CD14-positive monocyte (primary cell): ENCODE measurements at regions not wholly inside any gene's neighbourhood (a gene's known extent, or its start where the extent isn't known, plus 50 kb on each side); places are given as distances from the start of the nearest gene placed in this dataset.

ENCODE experiments used
- DNase-seq, 3 donors: peaks; one replicate each; pipeline ENCODE4 v3.0.0-alpha.2; 2011 to 2022
- H2AFZ ChIP-seq: 2 replicates; pipeline ENCODE4 v1.6.0; 2012; ENCODE audit warnings: mild to moderate bottlenecking, low read depth, low read length, inconsistent platforms; ENCODE audit not compliant: insufficient read depth, poor library complexity, severe bottlenecking
- H3K27ac ChIP-seq, 2 donors: 1 replicate in 1 of 2; 2 replicates in 1 of 2; pipeline ENCODE4 v1.5.1; 2012 to 2013; ENCODE audit warnings: low read length in 2 of 2, control low read depth in 1 of 2, inconsistent platforms in 1 of 2, low read depth in 1 of 2, mild to moderate bottlenecking in 1 of 2
- H3K27me3 ChIP-seq, 2 donors: one replicate each; pipeline versions ENCODE4 v1.6.0 to v1.6.1; 2011 to 2013; ENCODE audit warnings: low read length in 2 of 2; ENCODE audit not compliant: control insufficient read depth in 2 of 2, insufficient read depth in 2 of 2
- H3K36me3 ChIP-seq, 2 donors: replicated peaks in 1 of 2; 1 replicate in 1 of 2; 2 replicates in 1 of 2; pipeline versions ENCODE4 v1.5.1 to v1.6.1; 2012 to 2013; ENCODE audit warnings: low read length in 2 of 2, control low read depth in 1 of 2, inconsistent platforms in 1 of 2, mild to moderate bottlenecking in 1 of 2; ENCODE audit not compliant: insufficient read depth in 2 of 2, control insufficient read depth in 1 of 2
- H3K4me1 ChIP-seq, 2 donors: 1 replicate in 1 of 2; 2 replicates in 1 of 2; pipeline versions ENCODE4 v1.5.1 to v1.6.1; 2012 to 2013; ENCODE audit warnings: low read length in 2 of 2, control low read depth in 1 of 2, inconsistent platforms in 1 of 2, mild to moderate bottlenecking in 1 of 2, moderate library complexity in 1 of 2; ENCODE audit not compliant: insufficient read depth in 2 of 2, control insufficient read depth in 1 of 2
- H3K4me2 ChIP-seq: replicated peaks from 2 replicates; pipeline ENCODE3; 2012; ENCODE audit warnings: low read length, moderate library complexity, mild to moderate bottlenecking; ENCODE audit not compliant: poor library complexity, severe bottlenecking; ENCODE audit errors: extremely low read depth
- H3K4me3 ChIP-seq, 3 experiments: fragments of 200-600 bp in 1 of 3; sonication (generic) in 1 of 3; replicated peaks in 1 of 3; 1 replicate in 2 of 3; 2 replicates in 1 of 3; pipeline ENCODE4 v1.5.1; 2011 to 2013; ENCODE audit warnings: low read length in 3 of 3, mild to moderate bottlenecking in 3 of 3, control low read depth in 2 of 3, low read depth in 2 of 3, inconsistent platforms in 1 of 3, moderate library complexity in 1 of 3
- H3K79me2 ChIP-seq: 2 replicates; pipeline ENCODE4 v1.6.0; 2012; ENCODE audit warnings: mild to moderate bottlenecking, control low read depth, inconsistent platforms, low read length, moderate library complexity; ENCODE audit not compliant: insufficient read depth
- H3K9ac ChIP-seq: 2 replicates; pipeline ENCODE4 v1.6.0; 2017; ENCODE audit warnings: low read length, mild to moderate bottlenecking; ENCODE audit not compliant: insufficient read depth, poor library complexity, severe bottlenecking
- H3K9me3 ChIP-seq, 2 donors: replicated peaks in 1 of 2; 1 replicate in 1 of 2; 2 replicates in 1 of 2; pipeline versions ENCODE4 v1.5.1 to v1.6.1; 2012 to 2013; ENCODE audit warnings: low read length in 2 of 2, control low read depth in 1 of 2; ENCODE audit not compliant: control insufficient read depth in 1 of 2, insufficient read depth in 1 of 2
- H4K20me1 ChIP-seq: 2 replicates; pipeline ENCODE4 v1.6.0; 2012; ENCODE audit warnings: mild to moderate bottlenecking, low read length, control low read depth, moderate library complexity; ENCODE audit not compliant: insufficient read depth
- H3K27ac Mint-ChIP-seq, 7 donors: one replicate each; pipeline ENCODE4 v1.8.0; 2020; ENCODE audit warnings: mild to moderate bottlenecking in 7 of 7, mixed read lengths in 7 of 7, moderate library complexity in 6 of 7, inconsistent platforms in 2 of 7
- H3K27me3 Mint-ChIP-seq, 3 donors: one replicate each; pipeline ENCODE4 v1.8.0; 2021 to 2022; ENCODE audit warnings: low read depth in 3 of 3, mild to moderate bottlenecking in 3 of 3, mixed read lengths in 3 of 3, moderate library complexity in 3 of 3, inconsistent platforms in 1 of 3
- H3K36me3 Mint-ChIP-seq, 2 donors: one replicate each; pipeline ENCODE4 v1.8.0; 2020; ENCODE audit warnings: mixed read lengths in 2 of 2, inconsistent platforms in 1 of 2, mild to moderate bottlenecking in 1 of 2
- H3K4me1 Mint-ChIP-seq: one replicate; pipeline ENCODE4 v1.8.0; 2020; ENCODE audit warnings: mild to moderate bottlenecking, mixed read lengths
- H3K4me3 Mint-ChIP-seq, 2 donors: one replicate each; pipeline ENCODE4 v1.8.0; 2020; ENCODE audit warnings: mild to moderate bottlenecking in 2 of 2, mixed read lengths in 2 of 2, moderate library complexity in 1 of 2
- H3K9me3 Mint-ChIP-seq, 7 donors: one replicate each; pipeline ENCODE4 v1.8.0; 2020 to 2022; ENCODE audit warnings: mixed read lengths in 7 of 7, mild to moderate bottlenecking in 6 of 7, moderate library complexity in 6 of 7, inconsistent platforms in 2 of 7
- WGBS: methylation state at CpG from one replicate; pipeline ENCODE4 v1.1.5; 2013; ENCODE audit warnings: missing lambda C conversion rate; ENCODE audit not compliant: insufficient coverage; 5-methylcytosine and 5-hydroxymethylcytosine counted together
- intact Hi-C, 2 donors: fragments of 100-400 bp; cut with micrococcal nuclease; formaldehyde crosslinking; loops; one replicate each; pipeline versions ENCODE4 v1.15.0 to v1.15.1; 2023
- TF ChIP-seq, protein P1 (sequence below): fragments of 200-600 bp; IDR thresholded peaks from one replicate; pipeline ENCODE4 v1.8.0; 2022; ENCODE audit warnings: antibody characterized with exemption, mild to moderate bottlenecking

DNA sequence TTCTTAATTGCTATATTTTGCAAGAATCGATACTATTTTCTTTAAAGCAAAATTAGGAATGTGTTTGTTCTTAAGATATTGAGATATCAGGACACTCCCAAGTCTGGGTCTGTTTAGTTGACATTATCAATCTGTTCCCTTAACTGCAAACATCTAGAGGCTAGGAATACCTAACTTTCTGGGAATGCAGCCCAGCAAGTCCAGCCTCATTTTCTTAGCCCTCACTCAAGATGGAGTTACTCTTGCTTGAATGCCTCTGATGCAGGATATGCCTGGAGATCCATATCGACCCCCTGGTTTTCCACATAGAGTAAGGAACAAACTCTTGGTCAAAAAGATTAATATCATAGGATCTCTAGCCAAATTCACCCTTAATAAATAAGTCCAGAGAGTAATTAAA lies 305.3 kb upstream of the COBL start:
- H3K27ac ChIP-seq: no peak overlapping the region
- no peaks in the 10 kb centered on the region for H3K36me3 Mint-ChIP-seq
- no peak overlapping the region for H3K4me3 Mint-ChIP-seq
- no peak overlapping the region for H3K27ac Mint-ChIP-seq
- H3K4me2 ChIP-seq: no peak overlapping the region
- H3K27me3 ChIP-seq: no peaks in the 10 kb centered on the region
- no peaks in the 10 kb centered on the region for H3K27me3 Mint-ChIP-seq
- TF ChIP-seq, protein P1, sequence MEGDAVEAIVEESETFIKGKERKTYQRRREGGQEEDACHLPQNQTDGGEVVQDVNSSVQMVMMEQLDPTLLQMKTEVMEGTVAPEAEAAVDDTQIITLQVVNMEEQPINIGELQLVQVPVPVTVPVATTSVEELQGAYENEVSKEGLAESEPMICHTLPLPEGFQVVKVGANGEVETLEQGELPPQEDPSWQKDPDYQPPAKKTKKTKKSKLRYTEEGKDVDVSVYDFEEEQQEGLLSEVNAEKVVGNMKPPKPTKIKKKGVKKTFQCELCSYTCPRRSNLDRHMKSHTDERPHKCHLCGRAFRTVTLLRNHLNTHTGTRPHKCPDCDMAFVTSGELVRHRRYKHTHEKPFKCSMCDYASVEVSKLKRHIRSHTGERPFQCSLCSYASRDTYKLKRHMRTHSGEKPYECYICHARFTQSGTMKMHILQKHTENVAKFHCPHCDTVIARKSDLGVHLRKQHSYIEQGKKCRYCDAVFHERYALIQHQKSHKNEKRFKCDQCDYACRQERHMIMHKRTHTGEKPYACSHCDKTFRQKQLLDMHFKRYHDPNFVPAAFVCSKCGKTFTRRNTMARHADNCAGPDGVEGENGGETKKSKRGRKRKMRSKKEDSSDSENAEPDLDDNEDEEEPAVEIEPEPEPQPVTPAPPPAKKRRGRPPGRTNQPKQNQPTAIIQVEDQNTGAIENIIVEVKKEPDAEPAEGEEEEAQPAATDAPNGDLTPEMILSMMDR: no peak
- H3K9me3 Mint-ChIP-seq: peaks cover 7 to 30% (median 17%) of the 10 kb centered on the region in 7 donors
- no peak overlapping the region for H3K4me3 ChIP-seq
- no CpG with 5 or more reads among the region's 2 CpGs for WGBS
- H3K4me1 ChIP-seq: no peaks in the 10 kb centered on the region
- no peaks in the 10 kb centered on the region for H3K4me1 Mint-ChIP-seq
- no peaks in the 10 kb centered on the region for H4K20me1 ChIP-seq
- intact Hi-C loops: no loop called here
- no peaks in the 10 kb centered on the region for H3K79me2 ChIP-seq
- H3K9me3 ChIP-seq: peaks cover 20 to 38% of the 10 kb centered on the region in 2 donors
- no peak for DNase-seq
- H3K36me3 ChIP-seq: no peaks in the 10 kb centered on the region
- no peak overlapping the region for H3K9ac ChIP-seq
- no peak overlapping the region for H2AFZ ChIP-seq

DNA sequence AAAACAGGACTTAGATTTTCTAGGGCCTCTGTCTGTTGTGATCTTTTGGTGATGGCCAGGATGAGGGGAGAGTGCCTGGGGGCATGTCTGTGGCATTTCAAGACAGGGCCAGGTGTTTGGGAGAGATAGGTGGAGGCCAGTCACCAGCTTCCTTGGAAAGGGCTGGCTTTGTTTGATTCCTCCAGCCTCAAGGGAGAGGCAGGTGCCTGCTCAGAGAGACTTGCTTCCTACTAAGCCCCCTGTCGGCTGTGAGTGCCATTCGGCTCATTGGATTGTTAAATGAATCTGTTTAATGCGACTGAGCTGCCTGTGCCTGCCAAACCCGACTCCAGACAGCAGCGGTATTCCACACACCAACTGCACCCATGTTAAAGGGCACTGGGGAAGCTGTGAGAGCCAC lies 304.1 kb upstream of the COBL start:
- 40% methylated on average over 1 of the region's 5 CpGs for WGBS
- no peak overlapping the region for H2AFZ ChIP-seq
- no peaks in the 10 kb centered on the region for H3K27me3 Mint-ChIP-seq
- H4K20me1 ChIP-seq: no peaks in the 10 kb centered on the region
- H3K9me3 Mint-ChIP-seq: peaks cover 3 to 29% (median 16%) of the 10 kb centered on the region in 7 donors
- no peak overlapping the region for H3K27ac ChIP-seq
- no peak overlapping the region for H3K4me2 ChIP-seq
- no peak overlapping the region for H3K27ac Mint-ChIP-seq
- H3K4me3 Mint-ChIP-seq: no peak overlapping the region
- peaks cover 14 to 34% of the 10 kb centered on the region in 2 donors for H3K9me3 ChIP-seq
- no peaks in the 10 kb centered on the region for H3K79me2 ChIP-seq
- TF ChIP-seq, protein P1: no peak
- DNase-seq: no peak
- H3K27me3 ChIP-seq: no peaks in the 10 kb centered on the region
- intact Hi-C loops: no loop called here
- no peaks in the 10 kb centered on the region for H3K4me1 ChIP-seq
- H3K36me3 ChIP-seq: no peaks in the 10 kb centered on the region
- no peak overlapping the region for H3K9ac ChIP-seq
- H3K4me3 ChIP-seq: no peak overlapping the region
- no peaks in the 10 kb centered on the region for H3K4me1 Mint-ChIP-seq
- H3K36me3 Mint-ChIP-seq: no peaks in the 10 kb centered on the region
